ENCODE measurements at regions not wholly inside any gene's neighbourhood (a gene's known extent, or its start where the extent isn't known, plus 50 kb on each side); places are given as distances from the start of the nearest gene placed in this dataset.

DNA sequence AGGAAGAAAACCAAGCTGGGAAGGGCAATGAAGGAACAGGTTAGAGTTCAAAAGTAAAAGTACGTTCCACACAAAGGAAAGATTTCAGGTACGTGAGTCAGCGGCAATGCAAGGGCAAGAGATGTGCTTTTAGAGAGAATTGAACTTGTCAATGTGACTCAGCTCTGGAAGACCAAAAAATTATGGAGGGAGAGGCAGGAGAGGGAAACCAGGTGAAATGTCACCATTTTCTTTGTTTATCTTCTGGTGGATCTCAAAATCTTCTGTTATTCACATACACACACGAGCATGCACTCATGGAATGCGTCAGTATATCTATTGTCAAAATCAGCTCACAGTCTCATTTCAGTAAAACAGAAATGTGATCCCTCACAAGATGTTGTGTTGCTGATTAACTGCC is 148.8 kb upstream of the RFX3 start:
- TF ChIP-seq RAD21 (IDR thresholded peaks at IDR 0.05; ENCODE audit: low read length) (no peak), CTCF (IDR thresholded peaks at IDR 0.05) (no peak), EP300 (IDR thresholded peaks at IDR 0.05; ENCODE audit: borderline replicate concordance in 1 of 2, low read depth in 1 of 2, low read length in 1 of 2) (no peak), PBX3 (IDR thresholded peaks at IDR 0.05) (no peak), SIN3A (IDR thresholded peaks at IDR 0.05; ENCODE audit: borderline replicate concordance, low read depth, low read length) (no peak), YY1 (IDR thresholded peaks at IDR 0.05; ENCODE audit: low read depth) (no peak), RFX5 (IDR thresholded peaks at IDR 0.05; ENCODE audit: low read length) (no peak), EZH2phosphoT487 (IDR thresholded peaks at IDR 0.05; ENCODE audit: borderline replicate concordance, low read depth) (no peak), FOXJ3 (CRISPR knock-in tag; IDR thresholded peaks at IDR 0.05) (no peak)
- TF ChIP-seq, protein P1, sequence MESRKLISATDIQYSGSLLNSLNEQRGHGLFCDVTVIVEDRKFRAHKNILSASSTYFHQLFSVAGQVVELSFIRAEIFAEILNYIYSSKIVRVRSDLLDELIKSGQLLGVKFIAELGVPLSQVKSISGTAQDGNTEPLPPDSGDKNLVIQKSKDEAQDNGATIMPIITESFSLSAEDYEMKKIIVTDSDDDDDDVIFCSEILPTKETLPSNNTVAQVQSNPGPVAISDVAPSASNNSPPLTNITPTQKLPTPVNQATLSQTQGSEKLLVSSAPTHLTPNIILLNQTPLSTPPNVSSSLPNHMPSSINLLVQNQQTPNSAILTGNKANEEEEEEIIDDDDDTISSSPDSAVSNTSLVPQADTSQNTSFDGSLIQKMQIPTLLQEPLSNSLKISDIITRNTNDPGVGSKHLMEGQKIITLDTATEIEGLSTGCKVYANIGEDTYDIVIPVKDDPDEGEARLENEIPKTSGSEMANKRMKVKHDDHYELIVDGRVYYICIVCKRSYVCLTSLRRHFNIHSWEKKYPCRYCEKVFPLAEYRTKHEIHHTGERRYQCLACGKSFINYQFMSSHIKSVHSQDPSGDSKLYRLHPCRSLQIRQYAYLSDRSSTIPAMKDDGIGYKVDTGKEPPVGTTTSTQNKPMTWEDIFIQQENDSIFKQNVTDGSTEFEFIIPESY (IDR thresholded peaks at IDR 0.05; ENCODE audit: borderline replicate concordance, low read depth), result no peak
- TF ChIP-seq, protein P2, sequence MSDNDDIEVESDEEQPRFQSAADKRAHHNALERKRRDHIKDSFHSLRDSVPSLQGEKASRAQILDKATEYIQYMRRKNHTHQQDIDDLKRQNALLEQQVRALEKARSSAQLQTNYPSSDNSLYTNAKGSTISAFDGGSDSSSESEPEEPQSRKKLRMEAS (IDR thresholded peaks at IDR 0.05; ENCODE audit: low read depth), result no peak

Data from SK-N-SH (cell line).